Cardiac fibroblast (primary cell): ENCODE measurements at regions not wholly inside any gene's neighbourhood (a gene's known extent, or its start where the extent isn't known, plus 50 kb on each side); places are given as distances from the start of the nearest gene placed in this dataset.

ENCODE experiments used
- DNase-seq, 2 donors: peaks; one replicate each; pipeline versions ENCODE4 v3.0.0 to v3.0.0-alpha.2; 2010; ENCODE audit warnings: low read depth in 2 of 2
- H3K4me3 ChIP-seq, 2 donors: replicated peaks in 1 of 2; 1 replicate in 1 of 2; 2 replicates in 1 of 2; pipeline ENCODE4 v1.5.1; 2011; ENCODE audit warnings: low read depth in 2 of 2, low read length in 2 of 2, mild to moderate bottlenecking in 2 of 2, moderate library complexity in 1 of 2
- TF ChIP-seq, protein P1 (sequence below): IDR thresholded peaks from one replicate; pipeline ENCODE4 v1.5.1; 2011; ENCODE audit warnings: low read depth, mild to moderate bottlenecking, low read length, inconsistent platforms

DNA sequence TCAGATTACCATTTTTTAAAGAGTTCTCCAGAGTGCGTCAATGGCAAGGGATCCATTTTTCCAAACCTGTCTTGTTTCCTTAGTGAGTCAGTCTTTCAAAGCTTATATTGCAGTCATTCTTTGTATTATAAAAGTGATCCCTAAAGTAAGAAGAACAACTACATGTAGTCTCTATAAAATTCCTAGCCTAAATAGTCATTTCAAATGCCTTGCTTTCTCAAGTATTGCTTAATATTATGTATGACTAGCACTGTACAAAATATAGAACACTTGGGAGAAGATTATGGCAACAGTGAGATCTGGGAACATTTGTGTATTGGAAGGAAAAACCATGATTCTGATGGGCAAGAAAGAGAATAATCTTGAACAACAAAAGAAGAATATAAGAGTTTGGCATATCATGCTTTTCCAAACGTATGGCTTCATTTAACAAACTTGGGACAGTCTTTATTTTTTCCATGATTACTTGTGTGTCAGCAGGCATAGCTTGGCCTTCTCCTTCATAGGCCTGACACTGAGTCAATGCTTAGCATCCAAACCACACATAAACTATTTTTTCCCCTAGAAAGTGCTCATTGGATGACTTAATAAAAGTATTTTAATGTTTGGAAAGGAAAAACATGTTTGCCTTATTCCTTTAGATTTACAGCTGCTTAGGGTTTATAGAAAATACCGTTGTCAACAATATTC lies 547.4 kb downstream of the LTN1 start:
- TF ChIP-seq, protein P1, sequence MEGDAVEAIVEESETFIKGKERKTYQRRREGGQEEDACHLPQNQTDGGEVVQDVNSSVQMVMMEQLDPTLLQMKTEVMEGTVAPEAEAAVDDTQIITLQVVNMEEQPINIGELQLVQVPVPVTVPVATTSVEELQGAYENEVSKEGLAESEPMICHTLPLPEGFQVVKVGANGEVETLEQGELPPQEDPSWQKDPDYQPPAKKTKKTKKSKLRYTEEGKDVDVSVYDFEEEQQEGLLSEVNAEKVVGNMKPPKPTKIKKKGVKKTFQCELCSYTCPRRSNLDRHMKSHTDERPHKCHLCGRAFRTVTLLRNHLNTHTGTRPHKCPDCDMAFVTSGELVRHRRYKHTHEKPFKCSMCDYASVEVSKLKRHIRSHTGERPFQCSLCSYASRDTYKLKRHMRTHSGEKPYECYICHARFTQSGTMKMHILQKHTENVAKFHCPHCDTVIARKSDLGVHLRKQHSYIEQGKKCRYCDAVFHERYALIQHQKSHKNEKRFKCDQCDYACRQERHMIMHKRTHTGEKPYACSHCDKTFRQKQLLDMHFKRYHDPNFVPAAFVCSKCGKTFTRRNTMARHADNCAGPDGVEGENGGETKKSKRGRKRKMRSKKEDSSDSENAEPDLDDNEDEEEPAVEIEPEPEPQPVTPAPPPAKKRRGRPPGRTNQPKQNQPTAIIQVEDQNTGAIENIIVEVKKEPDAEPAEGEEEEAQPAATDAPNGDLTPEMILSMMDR: no peak
- H3K4me3 ChIP-seq: no peak overlapping the region
- DNase-seq: peak; percentile 62 to 91

DNA sequence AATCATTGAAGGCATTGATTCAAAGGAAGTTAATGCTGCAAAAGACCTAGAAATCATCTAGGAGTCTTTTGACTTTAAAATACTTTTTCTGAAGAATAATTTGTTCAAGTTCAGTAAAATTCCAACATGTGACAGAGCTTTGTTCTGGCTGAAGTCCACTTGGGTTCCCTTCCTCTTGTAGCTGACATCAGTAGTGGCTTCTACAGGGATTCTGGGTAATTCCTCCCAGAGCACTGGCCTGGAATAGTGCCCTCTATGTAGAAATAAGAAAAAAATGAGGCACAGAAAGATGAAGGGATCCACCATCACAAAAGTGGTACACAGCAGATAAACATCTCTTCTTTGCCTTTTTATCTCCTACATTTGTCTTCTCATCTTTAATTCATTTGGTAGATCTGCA lies 548.1 kb downstream of the LTN1 start:
- TF ChIP-seq, protein P1: no peak

DNA sequence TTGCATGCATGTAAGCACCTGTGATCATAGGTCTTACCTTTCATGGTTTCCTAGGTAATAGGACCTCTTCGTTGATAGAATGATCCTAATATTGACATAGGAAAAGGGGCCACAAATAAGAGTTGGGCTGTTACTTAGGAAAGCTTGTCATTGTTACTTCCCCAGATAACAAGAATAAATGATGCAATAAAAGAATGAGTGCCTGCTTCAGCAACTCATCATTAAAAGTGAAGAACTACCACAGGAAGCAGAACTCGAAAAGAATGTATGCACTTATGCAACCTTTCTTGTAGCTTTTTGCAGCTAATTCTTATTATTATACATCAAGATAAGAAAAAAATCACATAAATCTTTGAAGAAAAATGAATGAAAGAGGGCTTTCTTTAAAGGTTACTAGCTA lies 548.6 kb downstream of the LTN1 start:
- no peak overlapping the region for H3K4me3 ChIP-seq
- DNase-seq: peak; percentile 46 to 69
- TF ChIP-seq, protein P1: no peak

More for the DNA sequence above, 548.1 kb downstream of the LTN1 start:
- H3K4me3 ChIP-seq: no peak overlapping the region
- peak in 1 of 2 donors; percentile 51 for DNase-seq

DNA sequence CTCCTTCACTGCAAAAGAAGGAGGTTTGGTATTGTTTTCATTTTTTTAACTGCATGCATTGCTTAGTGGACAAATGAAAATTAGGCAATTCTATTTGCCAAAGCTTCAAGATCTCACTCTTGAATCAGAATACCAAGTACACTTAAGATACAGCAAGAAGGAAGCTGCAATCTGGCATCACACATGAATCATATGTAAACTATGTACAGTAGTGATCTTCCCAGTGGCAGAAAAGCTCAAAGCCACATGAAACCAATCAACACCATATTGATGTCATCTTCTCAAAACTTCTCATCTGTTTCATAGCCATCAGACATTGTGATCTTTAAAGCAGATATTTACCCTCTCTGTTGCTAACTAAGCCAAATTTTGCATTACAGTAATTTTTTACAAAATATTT lies 550.1 kb downstream of the LTN1 start:
- H3K4me3 ChIP-seq: no peak overlapping the region
- TF ChIP-seq, protein P1: no peak
- peak; percentile 65 to 92 for DNase-seq

DNA sequence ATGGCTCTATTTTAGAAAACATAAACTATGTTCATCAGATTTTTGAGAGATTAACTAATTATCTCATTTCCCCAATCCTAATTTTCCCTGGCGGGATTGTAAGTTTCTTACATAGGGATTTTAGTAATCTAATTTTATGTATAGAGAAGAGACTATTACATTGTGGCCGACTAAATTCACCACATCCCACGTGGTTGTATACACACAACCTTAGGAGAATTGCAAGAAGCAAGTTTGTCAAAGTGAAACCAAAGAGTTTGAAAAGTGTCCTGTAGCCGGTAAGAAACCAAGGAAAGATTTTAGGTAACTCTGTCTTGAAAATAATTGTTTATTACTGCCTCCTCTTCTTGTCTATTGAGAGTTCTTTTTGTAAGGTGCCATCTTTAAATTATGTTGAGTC lies 550.6 kb downstream of the LTN1 start:
- no peak overlapping the region for H3K4me3 ChIP-seq
- TF ChIP-seq, protein P1: no peak
- DNase-seq: no peak

DNA sequence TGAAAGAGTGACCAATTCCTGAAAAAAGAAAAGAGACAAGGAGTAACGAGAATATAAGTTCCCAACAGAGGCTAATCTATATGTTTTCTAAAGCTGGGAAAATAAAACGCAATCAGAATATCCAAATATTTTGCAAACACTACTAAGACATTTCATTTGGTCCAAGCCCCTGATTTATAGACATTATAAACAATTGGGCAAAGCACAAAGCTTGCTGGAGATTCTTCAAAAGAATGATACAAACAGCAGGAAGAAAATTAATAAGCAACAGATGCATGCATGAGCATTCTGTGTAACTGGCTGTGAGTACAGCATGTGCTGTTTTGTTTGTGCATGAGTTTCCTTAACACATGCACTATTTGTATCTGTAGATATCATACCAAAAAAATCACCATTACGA lies 552.9 kb downstream of the LTN1 start:
- TF ChIP-seq, protein P1: no peak
- no peak overlapping the region for H3K4me3 ChIP-seq
- DNase-seq: peak in 1 of 2 donors; percentile 50

DNA sequence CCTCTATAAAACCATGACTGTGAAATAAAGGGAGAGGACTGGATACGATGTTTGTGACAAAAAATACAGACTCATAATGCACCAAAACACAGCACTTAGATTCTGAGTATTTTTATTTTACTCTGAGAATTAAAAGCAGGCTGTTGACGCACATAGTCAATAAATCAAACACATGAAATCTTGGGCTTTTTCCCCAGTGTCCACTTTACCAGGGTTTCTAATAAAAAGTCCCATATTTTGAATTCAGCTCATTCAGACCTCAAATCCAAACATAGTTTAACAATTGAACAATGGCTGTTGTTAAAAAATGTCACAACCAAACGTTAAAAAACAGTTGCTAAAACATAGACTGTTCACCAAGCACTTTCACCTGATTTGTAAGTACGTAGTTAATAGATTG lies 553.4 kb downstream of the LTN1 start:
- TF ChIP-seq, protein P1: no peak
- no peak for DNase-seq
- H3K4me3 ChIP-seq: no peak overlapping the region
